ENCODE measurements at regions not wholly inside any gene's neighbourhood (a gene's known extent, or its start where the extent isn't known, plus 50 kb on each side); places are given as distances from the start of the nearest gene placed in this dataset.

- Histone ChIP-seq H3K4me3 (ENCODE audit: low read depth in 1 of 3, low read length in 3 of 3) (no peak overlapping the region), H3K9ac (ENCODE audit: low read depth in 1 of 2, low read length in 2 of 2) (no peak overlapping the region), H3K4me1 (ENCODE audit: control insufficient read depth in 4 of 4, insufficient read depth in 4 of 4, low read length in 3 of 4) (no peaks in the 10 kb centered on the region), H3K27me3 (ENCODE audit: control insufficient read depth in 4 of 4, insufficient read depth in 4 of 4, low read length in 3 of 4) (peaks cover 0 to 2% (median 0%) of the 10 kb centered on the region in 4 donors), H3K36me3 (ENCODE audit: control insufficient read depth in 4 of 4, insufficient read depth in 3 of 4, low read depth in 1 of 4, low read length in 3 of 4) (no peaks in the 10 kb centered on the region), H3K27ac (ENCODE audit: low read depth in 1 of 2, low read length in 2 of 2) (no peak overlapping the region), H3K9me3 (ENCODE audit: control insufficient read depth in 4 of 4, low read length in 3 of 4) (no peaks in the 10 kb centered on the region)
- WGBS, result 77% methylated on average over 2 of the region's 2 CpGs
- no peak for TF ChIP-seq TAF1 (conservative IDR thresholded peaks at IDR 0.05)
- TF ChIP-seq EGR1 (IDR thresholded peaks at IDR 0.05; ENCODE audit: low read depth in 2 of 2), result no peak
- TF ChIP-seq YY1 (IDR thresholded peaks at IDR 0.05), result no peak
- no peak for TF ChIP-seq REST (IDR thresholded peaks at IDR 0.05)
- TF ChIP-seq NR2F2 (IDR thresholded peaks at IDR 0.05), result no peak
- no peak for TF ChIP-seq SP1 (IDR thresholded peaks at IDR 0.05)
- no peak for TF ChIP-seq RXRA (IDR thresholded peaks at IDR 0.05)
- no peak for TF ChIP-seq ZBTB33 (IDR thresholded peaks at IDR 0.05)
- TF ChIP-seq RAD21 (IDR thresholded peaks at IDR 0.05), result no peak
- no peak for TF ChIP-seq HNF4G (IDR thresholded peaks at IDR 0.05)
- no peak for TF ChIP-seq FOXA2 (IDR thresholded peaks at IDR 0.05)
- no peak for TF ChIP-seq GABPA (IDR thresholded peaks at IDR 0.05 in 1 of 2, conservative IDR thresholded peaks at IDR 0.05 in 1 of 2)
- TF ChIP-seq, protein P1, sequence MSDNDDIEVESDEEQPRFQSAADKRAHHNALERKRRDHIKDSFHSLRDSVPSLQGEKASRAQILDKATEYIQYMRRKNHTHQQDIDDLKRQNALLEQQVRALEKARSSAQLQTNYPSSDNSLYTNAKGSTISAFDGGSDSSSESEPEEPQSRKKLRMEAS (IDR thresholded peaks at IDR 0.05), result no peak
- no peak for TF ChIP-seq HNF4A (conservative IDR thresholded peaks at IDR 0.05)
- TF ChIP-seq FOXA1 (IDR thresholded peaks at IDR 0.05), result no peak
- TF ChIP-seq JUND (IDR thresholded peaks at IDR 0.05), result no peak
- no peak for TF ChIP-seq CTCF (IDR thresholded peaks at IDR 0.05; ENCODE audit: low read depth, low read length, missing input control)
- TF ChIP-seq, protein P2, sequence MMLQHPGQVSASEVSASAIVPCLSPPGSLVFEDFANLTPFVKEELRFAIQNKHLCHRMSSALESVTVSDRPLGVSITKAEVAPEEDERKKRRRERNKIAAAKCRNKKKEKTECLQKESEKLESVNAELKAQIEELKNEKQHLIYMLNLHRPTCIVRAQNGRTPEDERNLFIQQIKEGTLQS (IDR thresholded peaks at IDR 0.05), result no peak
- no peak for DNase-seq (ENCODE audit: low spot score)
Observed at GRCh38 chr2:35163948-35164347, 1191.6 kb upstream of the CRIM1 start.
